ENCODE measurements at regions not wholly inside any gene's neighbourhood (a gene's known extent, or its start where the extent isn't known, plus 50 kb on each side); places are given as distances from the start of the nearest gene placed in this dataset.

GRCh38 chr10:93206652-93207051 lies 133.0 kb downstream of the CYP26A1 start:
- TF ChIP-seq CTCF (IDR thresholded peaks at IDR 0.05) (no peak), POLR2A (IDR thresholded peaks at IDR 0.05) (no peak)

Measured in esophagus squamous epithelium (tissue), 4 donors.